ENCODE measurements at regions not wholly inside any gene's neighbourhood (a gene's known extent, or its start where the extent isn't known, plus 50 kb on each side); places are given as distances from the start of the nearest gene placed in this dataset.
A peak's percentile ranks its signal among the peaks of the same experiment; 100 is the strongest.
"Not testable (repeated sequence)": the region's sequence is repeated elsewhere in the genome, so short reads cannot be mapped to it uniquely, and the experiment has no call there.

DNA sequence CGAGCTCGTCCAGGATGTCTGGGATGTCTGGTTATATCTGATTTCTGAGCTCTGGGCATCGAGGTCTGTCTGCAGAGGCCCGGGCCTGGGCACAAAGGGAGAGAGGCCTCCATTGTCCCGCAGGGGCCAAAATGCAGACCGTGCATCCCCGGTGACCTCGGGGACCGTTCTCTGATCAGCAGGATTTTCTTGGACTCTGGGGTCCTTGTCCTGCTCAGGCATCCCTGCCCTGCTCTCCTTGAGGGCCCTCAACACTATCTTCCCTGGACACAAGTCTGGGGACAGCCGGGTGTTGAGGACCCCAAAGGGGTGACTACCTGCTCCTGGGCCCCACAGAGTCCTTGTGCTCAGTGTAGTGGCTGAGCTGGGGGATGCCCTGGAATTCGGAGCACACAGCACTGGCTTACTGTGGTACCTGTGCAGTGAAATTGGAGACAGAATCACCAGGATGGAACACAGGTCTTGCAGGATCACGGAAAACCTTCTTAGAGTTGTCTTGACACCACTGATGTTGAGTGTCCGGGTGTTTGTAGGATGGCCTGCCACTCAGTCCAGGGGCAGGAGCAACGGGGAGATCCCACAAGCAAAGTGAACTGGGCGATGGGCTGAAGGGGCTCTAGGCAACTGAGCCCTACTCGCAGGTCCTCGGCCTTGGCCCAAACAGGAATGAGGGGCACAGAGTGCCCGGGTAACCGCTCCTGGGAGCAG, 1369.2 kb downstream of the CDH12 start:
- DNase-seq = not testable (repeated sequence)

DNA sequence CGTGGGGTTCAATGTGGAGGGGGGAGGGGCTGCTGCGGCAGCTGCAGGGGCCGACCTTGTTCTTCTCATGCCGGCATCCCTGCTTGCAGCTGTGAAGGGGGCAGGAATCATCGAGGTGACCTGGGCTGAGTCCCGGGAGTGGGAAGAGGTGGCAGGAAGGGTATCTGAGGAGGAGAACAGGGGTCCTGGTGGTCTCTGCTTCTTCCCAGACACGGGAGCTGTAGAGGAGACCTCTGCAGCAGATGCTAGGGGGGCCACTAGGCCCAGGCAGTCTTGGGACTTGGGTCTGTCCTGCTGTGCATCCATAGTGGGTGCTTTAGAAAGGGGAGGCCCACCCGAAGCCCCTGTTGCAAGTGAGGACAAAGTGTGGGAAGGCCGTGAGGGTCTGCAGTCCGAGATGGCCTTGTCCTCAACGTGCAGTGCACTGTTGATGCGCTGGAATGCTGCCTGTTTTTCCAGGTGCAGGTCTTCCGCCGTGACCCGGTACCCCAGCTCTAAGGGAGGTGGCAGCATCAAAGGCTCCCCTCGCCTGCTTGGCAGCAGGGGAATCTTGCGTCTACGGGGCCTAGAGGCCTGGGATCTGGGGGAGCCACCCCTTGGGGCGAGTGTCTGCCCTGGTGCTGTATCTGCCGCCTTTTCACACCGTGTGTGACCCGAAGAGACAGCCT, 1370.0 kb downstream of the CDH12 start:
- not testable (repeated sequence) for DNase-seq

DNA sequence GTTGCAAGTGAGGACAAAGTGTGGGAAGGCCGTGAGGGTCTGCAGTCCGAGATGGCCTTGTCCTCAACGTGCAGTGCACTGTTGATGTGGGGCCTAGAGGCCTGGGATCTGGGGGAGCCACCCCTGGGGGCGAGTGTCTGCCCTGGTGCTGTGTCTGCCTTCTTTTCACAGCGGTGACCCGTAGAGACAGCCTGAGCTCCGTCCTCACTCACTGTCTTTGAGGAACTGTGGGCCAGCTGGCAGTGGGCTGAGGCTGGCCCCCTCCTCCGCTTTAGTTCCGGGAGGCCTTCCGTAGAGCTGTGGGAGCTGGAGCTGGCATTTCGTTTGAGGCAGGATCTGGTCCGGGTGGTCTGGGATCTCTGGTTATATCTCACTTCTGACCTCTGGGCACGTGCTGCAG, 1370.6 kb downstream of the CDH12 start:
- peak; percentile 38 for DNase-seq

DNA sequence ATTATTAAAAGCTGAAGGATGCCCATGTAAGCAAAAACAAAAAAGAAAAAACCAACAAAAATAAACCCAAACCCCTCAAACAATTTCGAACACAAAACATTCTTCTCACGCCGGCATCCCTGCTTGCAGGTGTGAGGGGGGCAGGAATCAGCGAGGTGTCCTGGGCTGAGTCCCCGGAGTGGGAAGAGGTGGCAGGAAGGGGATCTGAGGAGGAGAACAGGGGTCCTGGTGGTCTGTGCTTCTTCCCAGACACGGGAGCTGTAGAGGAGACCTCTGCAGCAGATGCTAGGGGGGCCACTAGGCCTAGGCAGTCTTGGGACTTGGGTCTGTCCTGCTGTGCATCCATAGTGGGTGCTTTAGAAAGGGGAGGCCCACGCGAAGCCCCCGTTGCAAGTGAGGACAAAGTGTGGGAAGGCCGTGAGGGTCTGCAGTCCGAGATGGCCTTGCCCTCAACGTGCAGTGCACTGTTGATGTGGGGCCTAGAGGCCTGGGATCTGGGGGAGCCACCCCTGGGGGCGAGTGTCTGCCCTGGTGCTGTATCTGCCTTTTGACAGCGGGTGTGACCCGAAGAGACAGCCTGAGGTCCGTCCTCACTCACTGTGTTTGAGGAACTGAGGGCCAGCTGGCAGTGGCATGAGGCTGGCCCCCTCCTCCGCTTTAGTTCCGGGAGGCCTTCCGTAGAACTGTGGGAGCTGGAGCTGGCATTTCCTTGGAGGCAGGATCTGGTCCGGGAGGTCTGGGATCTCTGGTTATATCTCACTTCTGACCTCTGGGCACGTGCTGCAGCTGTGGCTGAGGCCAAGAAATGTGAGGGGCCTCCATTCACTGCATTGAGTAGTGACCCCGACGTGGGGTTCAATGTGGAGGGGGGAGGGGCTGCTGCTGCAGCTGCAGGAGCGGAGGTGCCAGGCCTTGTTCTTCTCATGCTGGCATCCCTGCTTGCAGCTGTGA, 1371.5 kb downstream of the CDH12 start:
- not testable (repeated sequence) for DNase-seq

DNA sequence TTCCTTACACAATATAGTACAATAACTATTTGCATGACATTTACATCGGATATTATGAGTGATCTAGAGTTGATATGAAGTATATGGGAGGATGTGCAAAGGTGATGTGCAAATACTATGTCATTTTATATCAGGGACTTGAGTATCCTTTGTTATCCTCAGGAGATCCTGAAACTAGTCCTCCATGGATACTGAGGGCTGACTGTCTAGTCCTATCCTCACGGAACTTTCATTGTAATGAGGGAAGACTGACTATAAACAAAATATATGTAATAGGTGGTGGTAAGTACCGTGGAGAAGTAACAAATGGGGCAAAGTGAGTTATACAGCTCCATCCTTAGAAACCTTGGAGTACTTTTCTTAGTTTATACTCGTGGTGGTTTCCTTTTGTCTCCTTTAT, 1373.1 kb downstream of the CDH12 start:
- DNase-seq = not testable (repeated sequence)

DNA sequence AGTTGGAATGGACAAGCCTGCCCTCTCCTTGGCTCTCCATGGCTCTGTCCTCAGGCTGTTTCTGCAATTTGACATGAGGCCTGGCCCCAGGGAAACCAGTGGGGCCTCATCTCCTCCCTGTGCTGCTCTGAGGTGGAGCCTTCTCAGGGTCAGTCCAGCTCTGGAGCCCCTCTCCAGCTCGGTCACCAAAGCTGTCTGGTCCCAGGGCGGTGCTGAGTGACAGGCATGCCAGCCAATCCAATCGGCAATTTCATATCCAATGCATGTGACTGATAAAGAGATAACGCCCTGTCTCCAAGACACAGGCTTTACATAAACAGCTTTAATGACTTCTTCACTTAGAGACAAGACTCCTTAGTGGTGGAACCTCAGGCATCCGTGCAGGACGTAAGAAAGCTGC, 1379.2 kb downstream of the CDH12 start:
- not testable (repeated sequence) for DNase-seq

DNA sequence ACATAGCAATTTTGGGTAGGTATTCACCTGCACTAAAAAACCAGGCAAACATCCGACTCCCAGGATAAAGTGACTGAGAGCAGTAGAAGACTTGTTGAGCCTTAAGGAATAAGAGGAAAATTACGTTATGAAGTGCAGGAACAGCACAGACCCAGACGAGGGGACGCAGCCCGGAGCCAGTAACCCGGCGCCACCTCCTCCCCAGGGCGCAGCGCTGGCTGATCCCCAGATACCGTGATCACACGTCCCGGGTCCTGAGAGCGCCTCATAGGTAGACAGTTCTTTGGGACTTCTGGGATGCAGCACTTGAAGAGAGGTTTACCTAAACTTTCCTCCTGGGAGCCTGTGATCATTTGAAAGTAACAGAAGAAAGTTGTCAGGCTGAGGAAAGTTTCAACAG, 1379.7 kb downstream of the CDH12 start:
- DNase-seq = not testable (repeated sequence)

DNA sequence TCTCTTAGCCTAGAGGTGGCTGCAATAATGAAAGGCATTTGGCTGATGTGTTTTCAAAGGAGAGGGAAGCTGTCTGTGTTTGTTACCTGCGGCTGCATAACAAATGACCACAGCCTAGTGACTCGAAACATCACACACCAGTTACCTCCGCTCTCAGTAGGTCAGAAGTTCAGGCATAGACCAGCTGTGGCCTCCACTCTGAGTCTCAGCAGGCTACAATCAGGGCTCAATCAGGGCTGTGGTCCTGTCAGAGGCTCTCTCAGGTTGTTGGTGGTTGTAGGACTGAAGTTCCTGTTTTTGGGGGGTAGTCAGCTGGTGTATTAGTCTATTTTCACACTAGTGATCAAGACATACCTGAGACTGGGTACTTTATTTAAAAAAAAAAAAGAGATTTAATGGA, 1381.5 kb downstream of the CDH12 start:
- not testable (repeated sequence) for DNase-seq

DNA sequence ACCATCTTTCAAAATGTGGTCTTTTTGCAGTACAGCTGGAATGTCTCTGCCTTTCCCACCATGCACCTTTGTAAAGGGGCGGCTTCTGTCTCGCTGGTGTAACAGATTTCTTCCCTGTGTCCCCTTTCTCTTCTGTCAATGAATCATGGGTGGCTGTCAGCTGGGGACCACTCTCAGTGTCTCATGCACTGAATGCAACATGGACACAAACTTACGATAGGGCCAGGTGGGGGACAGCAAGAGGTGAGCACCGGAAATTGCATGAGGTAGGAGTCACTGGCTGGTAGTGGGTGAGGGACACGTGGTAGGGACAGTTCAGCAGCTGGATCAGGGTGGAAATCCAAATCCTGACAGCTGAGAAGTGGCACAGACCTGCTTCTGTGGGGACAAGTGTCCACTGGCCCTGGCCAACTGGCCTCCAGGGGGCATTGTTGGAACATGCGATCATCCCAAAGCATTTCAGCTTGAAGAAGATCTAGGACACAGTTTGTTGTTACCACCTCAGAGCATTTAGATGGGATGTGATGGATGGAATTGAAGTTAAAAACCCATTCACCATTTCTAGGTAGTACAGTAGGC, 1383.5 kb downstream of the CDH12 start:
- peak; percentile 16 for DNase-seq

DNA sequence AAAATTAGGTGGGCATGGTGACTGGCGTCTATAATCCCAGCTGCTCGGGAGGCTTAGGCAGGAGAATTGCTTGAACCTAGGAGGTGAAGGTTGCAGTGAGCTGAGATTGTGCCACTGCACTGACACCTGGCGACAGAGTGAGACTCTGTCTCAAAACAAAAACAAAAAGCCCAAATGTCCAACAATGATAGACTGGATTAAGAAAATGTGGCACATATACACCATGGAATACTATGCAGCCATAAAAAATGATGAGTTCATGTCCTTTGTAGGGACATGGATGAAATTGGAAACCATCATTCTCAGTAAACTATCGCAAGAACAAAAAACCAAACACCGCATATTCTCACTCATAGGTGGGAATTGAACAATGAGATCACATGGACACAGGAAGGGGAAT, 1385.6 kb downstream of the CDH12 start:
- not testable (repeated sequence) for DNase-seq

DNA sequence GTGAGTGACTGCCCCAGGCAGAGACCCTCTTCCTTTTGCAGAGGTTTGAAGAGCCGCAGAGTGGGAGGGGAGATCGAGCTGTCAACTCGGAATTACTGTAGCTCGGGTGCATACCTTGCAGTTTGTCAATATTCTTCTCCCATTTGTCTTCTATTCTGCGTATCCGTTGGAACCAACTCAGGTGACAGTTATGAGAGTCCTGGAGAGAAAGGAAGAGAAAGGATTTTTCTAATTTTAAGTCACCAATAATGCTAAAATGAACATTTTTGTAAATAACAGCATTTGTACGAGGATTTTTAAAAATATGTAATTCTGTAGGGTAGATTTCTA, 1393.4 kb downstream of the CDH12 start:
- DNase-seq = not testable (repeated sequence)

DNA sequence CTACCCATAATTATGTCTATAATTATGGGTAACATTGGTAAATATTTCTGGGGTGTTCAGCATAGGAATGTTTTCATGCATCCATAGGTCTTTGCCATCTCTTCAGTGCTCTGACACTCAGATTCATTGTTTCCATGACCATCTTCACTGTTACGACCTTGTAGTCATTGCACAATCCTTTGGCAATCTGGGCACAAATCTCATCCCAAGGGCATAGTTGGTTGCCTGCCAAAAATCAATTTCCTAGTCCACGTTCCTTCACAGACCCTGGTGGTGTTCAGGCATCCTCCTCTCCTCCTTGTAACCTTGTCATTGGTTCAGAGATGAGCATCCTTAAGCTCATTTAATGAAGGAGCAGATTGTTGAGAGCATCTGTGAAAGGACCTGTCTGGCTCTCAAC, 1400.7 kb downstream of the CDH12 start:
- DNase-seq = no peak

DNA sequence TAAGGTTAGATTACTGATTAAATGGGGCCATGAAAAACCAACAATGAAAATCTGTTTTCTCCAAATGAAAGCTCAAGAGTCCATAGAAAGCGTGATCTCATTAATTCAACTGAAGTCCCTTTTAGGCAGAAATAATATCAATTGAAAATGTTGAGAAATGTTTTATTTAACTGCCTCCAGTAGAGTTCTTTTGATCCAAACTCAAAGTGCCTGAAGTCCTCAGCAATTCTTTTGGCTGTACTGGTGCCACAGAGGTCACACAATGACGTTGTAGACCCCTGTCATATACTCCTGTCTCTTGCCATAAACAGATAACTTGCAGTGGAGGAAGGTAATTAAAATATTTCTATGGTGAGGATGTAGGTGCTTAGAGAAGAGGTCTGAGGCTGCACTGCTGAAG, 1420.5 kb downstream of the CDH12 start:
- DNase-seq = no peak

DNA sequence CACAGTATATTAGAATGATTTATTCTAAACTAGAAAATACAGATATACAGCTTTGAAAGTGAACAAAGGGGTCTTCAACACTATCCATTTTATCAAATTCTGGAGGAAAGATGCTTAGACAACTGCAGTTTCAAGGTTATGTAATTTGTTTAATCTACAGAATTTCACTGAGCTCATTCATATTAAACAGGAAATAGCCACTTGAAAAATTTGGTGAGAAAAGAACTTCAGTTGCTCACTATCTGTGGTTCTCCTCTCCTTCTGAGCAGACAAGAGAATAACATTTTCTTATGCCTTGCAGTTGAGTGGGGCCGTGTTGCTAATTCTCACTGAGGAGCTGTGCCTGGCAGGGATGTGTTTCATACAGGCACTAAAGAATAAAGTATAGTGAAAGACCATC, 1428.2 kb downstream of the CDH12 start:
- no peak for DNase-seq

DNA sequence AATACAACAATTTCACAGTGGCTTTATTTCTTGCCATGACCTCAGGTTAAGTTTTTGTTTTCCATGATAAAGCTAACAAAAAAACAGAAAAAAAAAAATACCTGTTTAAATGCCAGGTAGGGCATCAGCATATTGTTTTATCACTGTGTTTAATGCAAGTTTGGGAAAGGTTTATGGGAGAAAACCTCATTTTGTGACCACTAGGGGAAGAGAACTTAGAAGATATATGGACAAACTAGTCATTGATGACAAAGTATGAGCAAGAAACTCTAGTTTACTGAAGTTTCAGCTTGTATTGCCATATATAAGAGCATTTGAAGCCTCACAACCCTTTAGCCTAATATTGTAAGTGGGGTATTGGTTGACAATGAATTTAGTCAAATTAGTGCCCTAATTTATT, 1431.4 kb upstream of the CDH18 start:
- no peak for DNase-seq

DNA sequence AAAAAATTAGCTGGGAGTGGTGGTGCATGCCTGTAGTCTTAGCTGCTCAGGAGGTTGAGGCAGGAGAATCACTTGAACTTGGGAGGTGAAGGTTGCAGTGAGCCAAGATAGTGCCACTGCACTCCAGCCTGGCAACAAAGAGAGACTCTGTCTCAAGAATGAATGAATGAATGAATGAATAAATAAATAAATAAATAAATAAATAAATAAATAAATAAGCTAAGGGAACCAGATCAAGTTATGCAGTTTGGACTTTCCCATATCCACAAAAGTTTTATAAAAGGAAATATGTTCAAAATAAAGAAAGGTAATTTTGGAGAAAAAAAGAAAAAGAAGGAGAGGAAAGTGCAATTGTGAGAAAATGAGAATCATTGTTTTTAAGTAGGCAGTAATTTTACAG, 1414.1 kb upstream of the CDH18 start:
- DNase-seq = not testable (repeated sequence)

DNA sequence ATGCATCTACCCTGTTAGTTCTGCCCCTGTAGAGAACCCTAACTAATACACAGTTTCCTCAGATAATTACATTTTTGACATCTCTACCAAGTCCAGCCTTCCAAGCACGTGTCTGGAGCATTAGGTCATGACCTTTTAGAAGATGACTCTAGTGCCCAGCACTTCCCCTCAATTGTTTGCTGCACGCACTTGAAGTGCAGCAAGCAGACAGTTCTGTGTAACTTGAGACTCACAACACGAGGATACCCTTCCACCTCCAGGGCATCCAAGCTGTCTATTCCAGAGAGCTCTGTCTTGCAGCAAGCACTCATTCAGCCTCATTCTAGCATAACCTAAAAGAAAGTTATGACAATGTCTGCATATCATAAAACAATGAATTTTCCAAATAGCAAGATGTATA, 1410.5 kb upstream of the CDH18 start:
- no peak for DNase-seq

DNA sequence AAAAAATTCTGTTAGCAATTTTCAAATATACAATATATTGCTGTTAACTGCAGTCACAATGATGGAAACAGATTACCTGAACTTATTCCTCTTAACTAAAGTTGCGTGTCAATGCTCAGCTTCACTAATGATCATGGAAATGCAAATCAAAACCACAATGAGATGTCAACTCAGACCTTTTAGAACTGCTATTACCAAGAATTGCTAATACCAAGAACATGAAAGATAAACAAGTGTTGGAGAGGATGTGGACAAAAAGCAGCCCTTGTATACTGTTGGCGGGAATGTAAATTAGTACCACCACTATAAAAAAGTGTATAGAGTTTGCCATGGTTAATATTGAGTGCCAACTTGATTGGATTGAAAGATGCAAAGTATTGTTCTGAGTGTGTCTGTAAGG, 1409.7 kb upstream of the CDH18 start:
- DNase-seq = no peak

DNA sequence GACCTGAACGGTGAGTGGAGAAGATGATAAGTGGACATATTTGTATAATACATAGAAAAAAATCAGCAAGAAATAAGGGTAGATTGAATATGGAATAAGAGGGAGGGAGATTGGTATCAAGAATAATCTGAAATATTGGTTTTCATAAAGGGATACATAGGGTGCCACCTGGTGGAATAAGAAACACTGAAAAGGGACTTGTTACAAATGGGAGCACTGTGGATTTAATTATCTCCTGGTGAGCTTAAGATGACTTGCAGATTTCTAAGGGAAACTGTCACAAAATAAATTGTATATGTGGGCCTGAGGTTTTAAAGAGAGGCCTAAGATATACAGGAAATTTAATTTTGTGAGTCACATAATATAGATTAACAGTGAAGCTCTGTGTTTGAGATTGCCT, 1403.5 kb upstream of the CDH18 start:
- no peak for DNase-seq

DNA sequence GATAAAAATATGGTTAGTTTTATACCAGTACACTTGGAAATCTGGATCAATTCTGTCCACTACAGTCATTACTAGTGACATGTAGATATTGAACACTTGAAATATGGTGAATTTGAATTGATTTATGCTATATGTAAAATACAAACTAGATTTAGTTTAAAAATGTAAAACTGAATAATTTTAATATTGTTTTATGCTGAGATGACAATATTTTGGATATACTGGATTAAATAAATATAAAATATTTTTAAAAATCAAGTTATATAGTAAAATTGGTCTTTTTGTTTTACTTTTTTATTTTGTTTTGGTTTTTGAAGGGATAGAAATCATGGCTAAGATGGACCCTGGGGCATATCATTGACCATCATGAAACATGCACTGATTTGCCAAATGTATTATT, 1372.8 kb upstream of the CDH18 start:
- not testable (repeated sequence) for DNase-seq

DNA sequence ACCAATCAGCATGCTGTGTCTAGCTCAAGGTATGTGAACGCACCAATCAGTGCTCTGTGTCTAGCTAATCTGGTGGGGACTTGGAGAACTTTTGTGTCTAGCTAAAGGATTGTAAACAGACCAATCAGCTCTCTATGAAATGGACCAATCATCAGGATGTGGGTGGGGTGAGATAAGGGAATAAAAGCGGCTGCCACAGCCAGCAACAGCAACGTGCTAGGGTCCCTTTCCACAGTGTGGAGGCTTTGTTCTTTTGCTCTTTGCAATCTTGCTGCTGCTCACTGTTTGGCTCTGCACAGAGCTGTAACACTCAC, 1353.9 kb upstream of the CDH18 start:
- DNase-seq = not testable (repeated sequence)

DNA sequence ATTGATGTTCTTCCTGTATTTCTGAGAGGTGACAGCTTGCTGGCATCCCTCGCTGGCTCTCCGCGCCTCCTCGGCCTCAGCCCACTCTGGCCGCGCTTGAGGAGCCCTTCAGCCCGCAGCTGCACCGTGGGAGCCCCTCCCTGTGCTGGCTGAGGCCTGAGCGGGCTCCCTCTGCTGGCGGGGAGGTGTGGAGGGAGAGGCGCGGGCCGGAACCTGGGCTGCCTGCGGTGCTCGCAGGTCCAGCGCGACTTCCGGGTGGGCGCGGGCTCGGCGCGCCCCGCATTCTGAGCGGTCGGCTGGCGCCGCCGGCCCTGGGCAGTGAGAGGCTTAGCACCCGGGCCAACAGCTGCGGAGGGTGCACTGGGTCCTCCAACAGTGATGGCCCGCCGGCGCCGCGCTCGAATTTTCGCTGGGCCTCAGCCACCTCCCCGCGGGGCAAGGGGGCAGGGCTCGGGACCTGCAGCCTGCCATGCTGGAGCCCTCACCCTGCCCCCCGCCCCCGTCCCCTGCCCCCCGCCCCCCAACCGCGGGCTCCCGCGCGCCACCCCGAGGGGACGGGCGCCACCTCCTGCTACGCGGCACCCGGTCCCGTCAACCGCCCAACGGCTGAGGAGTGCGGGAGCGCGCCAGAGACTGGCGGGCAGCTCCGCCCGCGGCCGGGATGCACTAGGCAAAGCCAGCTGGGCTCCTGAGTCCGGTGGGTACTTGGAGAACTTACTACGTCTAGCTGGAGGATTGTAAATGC, 1353.4 kb upstream of the CDH18 start:
- not testable (repeated sequence) for DNase-seq
